Heart left ventricle (tissue), 13 donors: ENCODE measurements at regions not wholly inside any gene's neighbourhood (a gene's known extent, or its start where the extent isn't known, plus 50 kb on each side); places are given as distances from the start of the nearest gene placed in this dataset.

Experiments
- POLR2A ChIP-seq, 2 donors: fragments of 450-650 bp; IDR thresholded peaks; one replicate each; pipeline ENCODE4 v1.6.1; 2017; ENCODE audit warnings: antibody characterized with exemption in 2 of 2, mild to moderate bottlenecking in 2 of 2, moderate library complexity in 2 of 2
- TF ChIP-seq, protein P1 (sequence below), 12 donors: fragments of 200-600 bp; sonication (generic) in 4 of 12; IDR thresholded peaks; one replicate each; pipeline versions ENCODE4 v1.5.0 to v1.8.0; 2018 to 2022; ENCODE audit warnings: antibody characterized with exemption in 12 of 12, mild to moderate bottlenecking in 5 of 12
- donor health status: ischemic (EF 13 %, LVEDD 7.1; RV severe dilation, severe dysfunction).
- donor health status: DM: no; HTN: yes; CAD: no.
- donor health status: DM: no; HTN: no; CAD: no.
- donor health status: ischemic (EF 25% LVEDD 6.9; RV normal size, moderate dysfunction).
- donor health status: ischemic (EF 25% LVEDD 5.7; RV mildly dilated, moderate dysfunction).
- donor health status: ischemic (EF 35%, LVEDD 5.7; RV mildly dilated, moderate dysfunction).
- donor health status: nonischemic (EF 11% LVEDD 7.7; RV severe dilation, severe dysfunction).
- donor health status: DM: yes; HTN: yes; CAD: no.
- donor health status: PGD.
- donor health status: ischemic (EF 29% LVEDD 5.4; RV normal size, mild dysfunction).
- donor health status: nonischemic (EF 23%, LVEDD 6.1; RV moderate dilation, normal function).

DNA sequence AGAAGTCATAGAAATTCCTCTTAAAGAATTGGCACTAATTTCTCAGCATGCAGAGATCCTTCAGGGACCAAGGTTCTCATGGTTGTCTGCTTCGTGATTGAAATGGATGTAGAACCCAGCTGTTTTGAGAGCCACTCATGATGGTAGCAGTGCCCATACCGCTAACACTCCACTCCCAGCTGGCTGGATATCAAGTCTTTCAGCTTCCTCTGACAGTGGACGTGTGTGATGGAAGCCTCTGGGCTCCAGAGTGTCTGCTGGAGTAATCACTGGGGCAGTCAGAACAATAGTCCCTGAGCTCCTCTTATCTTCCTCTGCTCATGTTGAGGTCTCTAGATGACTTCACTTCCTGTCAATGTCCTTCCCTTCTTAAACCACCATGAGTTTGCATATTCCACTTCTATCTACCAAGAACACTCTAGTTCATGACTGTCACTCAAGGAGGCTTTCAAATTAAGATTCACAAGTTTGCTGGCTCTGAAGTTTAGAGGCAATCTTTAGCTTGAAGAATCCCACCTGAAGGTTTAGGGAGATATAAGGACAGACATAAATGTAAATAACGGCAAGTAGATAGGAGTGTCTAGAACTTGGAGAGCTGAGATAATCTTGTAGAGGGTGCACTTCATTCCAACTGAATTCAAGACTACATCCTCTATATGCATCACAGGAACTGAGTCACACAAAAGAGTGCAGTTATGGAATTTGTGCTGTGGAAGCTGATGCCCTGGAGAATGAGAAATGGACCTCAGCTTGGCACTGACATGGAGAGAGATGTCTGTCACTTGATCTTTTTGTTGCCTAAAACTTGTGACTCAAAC lies 64.5 kb upstream of the WDR1 start:
- TF ChIP-seq, protein P1, sequence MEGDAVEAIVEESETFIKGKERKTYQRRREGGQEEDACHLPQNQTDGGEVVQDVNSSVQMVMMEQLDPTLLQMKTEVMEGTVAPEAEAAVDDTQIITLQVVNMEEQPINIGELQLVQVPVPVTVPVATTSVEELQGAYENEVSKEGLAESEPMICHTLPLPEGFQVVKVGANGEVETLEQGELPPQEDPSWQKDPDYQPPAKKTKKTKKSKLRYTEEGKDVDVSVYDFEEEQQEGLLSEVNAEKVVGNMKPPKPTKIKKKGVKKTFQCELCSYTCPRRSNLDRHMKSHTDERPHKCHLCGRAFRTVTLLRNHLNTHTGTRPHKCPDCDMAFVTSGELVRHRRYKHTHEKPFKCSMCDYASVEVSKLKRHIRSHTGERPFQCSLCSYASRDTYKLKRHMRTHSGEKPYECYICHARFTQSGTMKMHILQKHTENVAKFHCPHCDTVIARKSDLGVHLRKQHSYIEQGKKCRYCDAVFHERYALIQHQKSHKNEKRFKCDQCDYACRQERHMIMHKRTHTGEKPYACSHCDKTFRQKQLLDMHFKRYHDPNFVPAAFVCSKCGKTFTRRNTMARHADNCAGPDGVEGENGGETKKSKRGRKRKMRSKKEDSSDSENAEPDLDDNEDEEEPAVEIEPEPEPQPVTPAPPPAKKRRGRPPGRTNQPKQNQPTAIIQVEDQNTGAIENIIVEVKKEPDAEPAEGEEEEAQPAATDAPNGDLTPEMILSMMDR (IDR thresholded peaks at IDR 0.05): no peak
- no peak for TF ChIP-seq POLR2A (IDR thresholded peaks at IDR 0.05)
